ENCODE measurements at regions not wholly inside any gene's neighbourhood (a gene's known extent, or its start where the extent isn't known, plus 50 kb on each side); places are given as distances from the start of the nearest gene placed in this dataset.
A peak's percentile ranks its signal among the peaks of the same experiment; 100 is the strongest.
"Not testable (repeated sequence)": the region's sequence is repeated elsewhere in the genome, so short reads cannot be mapped to it uniquely, and the experiment has no call there.

GRCh38 chr3:110253794-110254193 lies 817.8 kb upstream of the NECTIN3 start:
- no peak for DNase-seq

- DNase-seq, result no peak
Measured at GRCh38 chr3:110254591-110254990, 817.0 kb upstream of the NECTIN3 start.

GRCh38 chr3:110261141-110261540 lies 810.5 kb upstream of the NECTIN3 start:
- DNase-seq, result no peak

GRCh38 chr3:110262896-110263295 lies 808.7 kb upstream of the NECTIN3 start:
- no peak for DNase-seq

- no peak for DNase-seq
Measured at GRCh38 chr3:110265302-110265701, 806.3 kb upstream of the NECTIN3 start.

GRCh38 chr3:110267304-110267845 lies 804.2 kb upstream of the NECTIN3 start:
- peak; percentile 5 for DNase-seq

GRCh38 chr3:110272525-110272924 lies 799.1 kb upstream of the NECTIN3 start:
- DNase-seq, result no peak

GRCh38 chr3:110291886-110292501 lies 779.6 kb upstream of the NECTIN3 start:
- DNase-seq, result no peak

- DNase-seq, result no peak
Measured at GRCh38 chr3:110293660-110294059, 778.0 kb upstream of the NECTIN3 start.

GRCh38 chr3:110296885-110297284 lies 774.7 kb upstream of the NECTIN3 start:
- DNase-seq, result no peak

- no peak for DNase-seq
Measured at GRCh38 chr3:110301781-110302180, 769.8 kb upstream of the NECTIN3 start.

GRCh38 chr3:110307065-110307809 lies 764.4 kb upstream of the NECTIN3 start:
- DNase-seq, result no peak

- DNase-seq, result no peak
Measured at GRCh38 chr3:110311541-110311940, 760.1 kb upstream of the NECTIN3 start.

GRCh38 chr3:110314512-110315114 lies 757.0 kb upstream of the NECTIN3 start:
- DNase-seq, result no peak

- no peak for DNase-seq
Measured at GRCh38 chr3:110318108-110318507, 753.5 kb upstream of the NECTIN3 start.

- DNase-seq, result no peak
Measured at GRCh38 chr3:110323349-110323748, 748.3 kb upstream of the NECTIN3 start.

- no peak for DNase-seq
Measured at GRCh38 chr3:110324171-110324705, 747.4 kb upstream of the NECTIN3 start.

- no peak for DNase-seq
Measured at GRCh38 chr3:110327870-110328269, 743.7 kb upstream of the NECTIN3 start.

- not testable (repeated sequence) for DNase-seq
Measured at GRCh38 chr3:110331562-110331961, 740.1 kb upstream of the NECTIN3 start.

- no peak for DNase-seq
Measured at GRCh38 chr3:110332629-110333028, 739.0 kb upstream of the NECTIN3 start.

- DNase-seq, result no peak
Measured at GRCh38 chr3:110341047-110341446, 730.6 kb upstream of the NECTIN3 start.

GRCh38 chr3:110343376-110343775 lies 728.2 kb upstream of the NECTIN3 start:
- no peak for DNase-seq

GRCh38 chr3:110343945-110344344 lies 727.7 kb upstream of the NECTIN3 start:
- no peak for DNase-seq

GRCh38 chr3:110344487-110344886 lies 727.1 kb upstream of the NECTIN3 start:
- DNase-seq, result no peak
